GM21515 (cell line): ENCODE measurements at regions not wholly inside any gene's neighbourhood (a gene's known extent, or its start where the extent isn't known, plus 50 kb on each side); places are given as distances from the start of the nearest gene placed in this dataset.

Experiments used
- ATAC-seq: cut with Tn5 transposase; IDR thresholded peaks from one replicate; pipeline ENCODE4 v1.9.1; 2021; ENCODE audit not compliant: unreplicated experiment

DNA sequence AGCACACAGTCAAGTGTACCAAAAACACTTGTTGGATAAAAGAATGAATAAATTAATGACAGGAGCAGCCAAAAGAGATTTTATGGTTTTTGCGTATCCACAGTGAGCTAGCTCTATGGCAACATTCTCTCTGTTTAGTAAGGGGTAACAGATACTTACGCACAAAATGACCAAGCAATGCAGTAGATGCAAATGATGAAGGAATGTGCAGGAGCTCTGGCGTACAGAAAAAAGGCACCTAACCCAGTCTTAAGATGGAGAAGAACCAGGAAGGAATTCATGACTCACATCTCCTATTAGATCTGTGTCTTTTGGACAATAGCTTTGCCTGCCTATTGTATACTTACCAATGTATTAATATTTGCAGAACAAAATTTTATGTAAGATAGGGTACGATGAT is 191.9 kb upstream of the PREP start:
- no peak for ATAC-seq

DNA sequence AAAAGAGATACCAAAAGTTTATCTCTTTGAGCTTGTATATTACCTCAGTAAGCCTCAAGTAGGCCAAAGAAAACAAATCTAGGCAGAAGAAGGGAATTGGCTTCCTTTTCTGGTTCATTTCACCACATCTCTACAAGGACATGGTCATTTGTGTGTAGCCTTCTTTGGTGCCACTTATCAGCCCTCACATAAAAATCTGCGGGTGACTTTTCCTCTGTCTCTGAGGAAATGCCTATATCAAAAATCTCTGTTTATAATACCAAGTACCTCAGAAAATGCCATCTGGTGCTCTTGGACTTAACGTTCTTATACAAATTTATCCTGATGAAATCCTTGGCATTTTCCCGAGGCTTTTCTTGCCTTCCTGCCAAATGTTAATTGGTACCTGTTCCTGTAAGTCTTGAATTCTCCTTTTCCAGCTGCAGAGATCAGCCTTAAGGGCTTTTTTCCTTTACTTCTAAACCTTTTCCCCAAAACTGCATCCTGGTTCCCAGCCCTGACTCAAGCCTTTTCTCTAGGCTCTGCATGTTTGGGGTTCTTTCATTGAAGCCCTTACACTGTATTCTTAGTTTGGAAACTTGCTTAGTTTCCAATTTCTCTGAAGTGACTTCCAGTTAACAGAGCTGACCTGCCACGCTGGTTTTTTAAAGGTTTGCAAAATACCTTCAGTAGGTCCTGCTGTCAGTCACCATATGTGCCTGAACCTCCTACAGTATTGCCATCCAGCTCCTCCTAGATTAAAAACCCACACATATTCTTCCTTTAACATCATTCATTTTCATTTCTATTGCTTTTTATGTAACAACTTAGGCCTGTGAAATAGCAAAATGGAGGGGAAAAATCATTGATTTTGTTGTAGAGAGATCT is 191.2 kb upstream of the PREP start:
- ATAC-seq: no peak

DNA sequence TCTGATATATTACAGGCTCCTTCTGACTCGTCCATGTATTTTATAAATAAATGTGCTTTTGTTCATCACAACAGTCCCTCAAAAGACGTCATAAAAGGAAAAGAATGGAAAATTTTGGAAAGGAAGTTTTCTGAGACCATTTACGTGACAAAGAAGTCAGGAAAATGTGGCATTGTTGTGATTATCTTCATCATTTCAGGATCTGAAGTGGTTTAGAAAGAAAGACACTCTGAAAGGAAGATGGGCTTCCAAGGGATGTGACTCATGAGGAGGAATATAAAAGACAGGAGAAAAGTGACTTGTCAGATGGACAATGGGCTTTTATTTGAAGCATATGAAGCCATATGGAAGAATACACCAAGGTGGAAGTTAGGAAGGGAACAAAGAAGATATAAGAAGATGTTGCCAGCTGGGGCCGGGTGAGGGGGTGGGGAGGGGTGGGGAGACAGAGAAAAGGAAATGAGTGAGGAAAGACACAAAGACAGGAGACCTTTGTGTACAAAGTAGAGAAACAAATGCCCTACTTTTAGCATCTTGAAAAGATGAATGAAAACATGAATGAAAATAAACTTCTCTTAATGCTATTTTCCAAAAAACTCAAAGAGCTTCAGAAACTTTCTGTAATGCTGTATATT is 190.3 kb upstream of the PREP start:
- ATAC-seq: no peak

DNA sequence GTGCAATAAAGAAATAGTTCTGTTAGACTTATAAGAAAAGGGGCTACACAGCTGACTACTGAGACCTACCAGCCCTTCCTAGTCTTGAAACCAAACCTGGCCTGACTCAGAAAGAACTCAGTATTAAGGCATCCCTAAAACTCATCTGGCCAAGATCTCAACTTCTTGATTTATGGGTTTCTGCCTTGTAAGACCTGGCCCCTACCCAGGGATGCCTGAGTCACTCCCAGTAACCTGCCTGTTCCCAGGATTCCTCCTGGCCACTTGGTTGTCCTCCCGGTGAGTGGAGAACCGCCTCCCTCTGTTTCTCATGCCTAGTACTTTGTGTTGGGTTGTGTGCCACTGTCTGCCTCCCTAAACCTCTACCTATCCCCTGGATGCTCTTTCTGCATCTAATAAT is 189.4 kb upstream of the PREP start:
- no peak for ATAC-seq

DNA sequence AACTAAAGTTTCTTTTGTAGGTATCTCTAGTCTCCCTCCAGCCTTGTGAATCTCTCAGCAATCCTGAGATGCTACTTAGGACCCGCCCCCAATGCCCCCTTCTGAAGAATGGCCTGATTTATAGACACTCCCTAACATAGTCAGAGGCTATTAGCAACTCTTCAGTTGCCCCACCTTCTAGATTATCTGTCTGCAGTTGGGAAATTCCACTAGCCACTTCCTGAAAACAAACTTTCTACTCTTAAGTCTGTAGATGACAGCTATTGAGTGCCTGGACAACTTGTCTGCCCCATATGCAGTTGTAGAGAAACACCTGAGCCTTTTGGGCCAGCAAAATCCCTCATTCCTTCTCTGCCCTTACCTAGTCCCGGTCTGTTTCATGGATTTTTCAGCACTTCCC is 188.2 kb upstream of the PREP start:
- peak; percentile 90 for ATAC-seq

DNA sequence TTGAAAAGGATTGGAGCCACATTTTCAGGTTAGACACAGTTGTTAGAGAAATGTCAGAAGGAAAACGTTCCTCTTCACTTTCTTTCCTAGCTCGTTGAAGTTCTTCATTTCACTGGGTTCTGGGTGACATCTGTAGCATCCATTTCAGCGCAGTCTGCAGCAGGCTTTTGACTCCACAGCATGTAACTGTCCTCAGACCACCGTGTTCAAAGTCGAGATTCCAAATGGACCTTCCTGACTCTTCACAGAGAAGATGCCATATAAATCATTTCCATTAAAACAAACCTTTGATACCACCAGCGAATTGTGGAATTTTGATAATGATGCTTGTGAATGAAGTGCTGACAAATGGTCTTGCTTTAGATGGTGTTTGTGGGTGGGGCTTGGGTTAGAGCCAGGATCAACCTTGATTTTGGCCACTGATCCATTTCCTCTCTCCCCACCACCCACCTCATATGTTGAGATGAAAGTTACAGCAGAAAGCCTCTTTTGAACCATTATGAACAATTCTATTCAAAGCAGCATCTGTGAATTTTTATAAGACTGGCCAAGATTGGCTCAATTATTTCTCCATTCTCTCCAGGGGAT is 185.3 kb upstream of the PREP start:
- ATAC-seq: no peak

DNA sequence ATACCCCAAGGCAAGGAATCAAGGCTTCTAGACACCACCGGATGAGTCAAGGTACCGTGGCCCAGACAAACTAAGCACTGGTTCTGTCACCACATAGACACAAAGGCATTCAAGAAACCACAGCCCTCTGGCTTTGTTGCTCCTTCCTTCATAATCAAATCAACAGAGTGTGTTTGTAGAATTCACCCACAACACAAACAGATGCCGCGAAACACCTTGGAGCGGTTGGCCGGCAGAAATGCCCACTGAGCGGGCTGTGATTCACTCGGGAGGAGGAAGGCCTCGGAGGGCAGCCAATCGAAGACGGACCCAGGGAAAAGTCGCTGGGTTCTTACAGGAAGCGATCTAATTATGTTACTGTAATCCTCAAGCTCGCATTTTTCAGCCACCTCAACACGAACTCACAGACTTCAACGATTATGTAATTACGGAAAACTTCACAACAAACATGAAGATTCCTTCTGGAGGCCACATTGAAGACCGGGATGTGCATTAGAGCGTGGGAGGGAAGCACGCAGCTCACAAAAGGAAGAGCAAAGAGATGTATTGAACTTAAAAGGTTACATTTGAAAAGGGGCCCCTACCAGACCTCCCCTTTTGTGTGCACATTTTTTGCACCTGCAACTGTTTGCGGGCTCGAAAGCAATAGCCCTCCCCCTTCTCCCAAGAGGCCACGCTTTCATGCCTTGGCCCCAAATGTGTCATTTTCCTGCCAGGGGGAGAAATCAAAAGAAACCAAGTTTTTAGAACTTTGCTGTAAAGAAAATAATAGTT is 184.7 kb upstream of the PREP start:
- ATAC-seq: no peak

DNA sequence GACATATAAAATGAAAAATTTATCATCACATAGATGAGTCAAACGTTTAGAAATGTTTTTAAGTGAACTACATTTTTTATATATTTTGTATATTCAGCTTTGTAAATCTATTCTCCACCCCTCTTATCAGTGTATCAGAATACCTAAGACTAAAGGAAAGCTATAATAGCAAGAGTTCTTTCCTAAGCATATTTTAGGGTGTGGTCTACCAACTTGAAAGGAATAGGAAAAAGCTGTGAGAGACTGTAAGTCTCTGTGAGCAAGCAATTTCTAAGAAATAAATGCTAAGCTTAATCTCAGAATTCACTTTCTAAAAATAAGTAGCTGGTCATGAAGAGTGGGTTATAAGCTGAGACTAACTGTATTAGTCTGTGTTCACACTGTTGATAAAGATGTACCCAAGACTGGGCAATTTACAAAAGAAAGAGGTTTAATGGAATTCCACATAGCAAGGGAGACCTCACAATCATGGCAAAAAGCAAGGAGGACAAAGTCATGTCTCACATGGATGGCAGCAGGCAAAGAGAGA is 175.4 kb upstream of the PREP start:
- ATAC-seq: no peak

DNA sequence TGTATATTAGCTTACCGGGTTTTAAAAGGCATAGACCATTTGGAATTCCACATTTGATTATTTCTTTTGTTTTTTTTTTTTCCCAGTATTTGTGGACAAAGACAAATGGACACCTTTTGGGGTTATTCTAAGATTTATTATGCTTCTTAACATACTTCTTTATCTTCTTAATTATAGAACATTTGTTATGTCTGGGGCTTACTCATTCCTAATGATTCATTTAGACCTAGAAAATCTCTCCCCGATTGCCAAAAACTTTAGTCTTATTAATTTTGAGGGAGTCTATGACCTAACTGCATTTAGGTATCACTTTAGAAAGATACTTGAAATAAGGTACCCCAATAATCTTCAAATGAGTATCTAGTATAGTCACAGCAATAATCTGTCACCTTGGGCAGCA is 170.7 kb upstream of the PREP start:
- no peak for ATAC-seq

DNA sequence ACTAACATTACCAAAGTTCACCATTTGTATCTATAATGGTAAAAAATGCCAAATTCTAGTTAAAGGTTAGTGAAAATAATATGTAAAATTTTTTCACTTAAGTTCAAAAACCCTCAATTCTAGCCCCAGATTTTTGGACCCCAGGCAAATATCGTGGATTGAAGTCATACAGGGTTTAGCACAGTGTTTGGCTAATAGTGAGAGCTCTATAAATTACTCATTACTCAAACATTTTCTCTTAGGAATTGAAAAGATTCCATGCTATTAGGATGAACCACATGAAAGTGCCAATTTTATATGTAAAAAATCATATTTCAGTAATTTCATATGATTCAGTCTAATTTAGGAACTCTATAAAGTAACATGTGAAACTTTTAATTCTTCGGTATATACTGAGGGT is 170.3 kb upstream of the PREP start:
- ATAC-seq: no peak

DNA sequence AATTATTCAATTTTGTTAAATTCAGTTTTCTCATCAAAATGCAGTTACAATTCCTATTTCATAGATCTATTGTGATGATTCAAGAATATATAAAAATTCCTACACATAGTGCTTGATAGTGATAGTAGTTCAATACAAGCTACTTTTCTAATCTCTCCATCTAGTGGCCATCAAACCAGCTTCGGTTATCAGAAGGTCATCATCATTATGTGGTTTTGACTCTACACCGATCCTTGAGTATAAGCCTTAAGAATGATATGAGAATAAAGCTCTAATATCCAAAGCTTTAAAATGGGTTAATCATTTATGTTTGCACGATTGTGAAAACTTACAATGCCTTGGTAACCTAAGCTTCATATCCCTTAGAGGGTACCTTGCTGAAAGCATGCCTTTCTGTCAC is 167.5 kb upstream of the PREP start:
- no peak for ATAC-seq

DNA sequence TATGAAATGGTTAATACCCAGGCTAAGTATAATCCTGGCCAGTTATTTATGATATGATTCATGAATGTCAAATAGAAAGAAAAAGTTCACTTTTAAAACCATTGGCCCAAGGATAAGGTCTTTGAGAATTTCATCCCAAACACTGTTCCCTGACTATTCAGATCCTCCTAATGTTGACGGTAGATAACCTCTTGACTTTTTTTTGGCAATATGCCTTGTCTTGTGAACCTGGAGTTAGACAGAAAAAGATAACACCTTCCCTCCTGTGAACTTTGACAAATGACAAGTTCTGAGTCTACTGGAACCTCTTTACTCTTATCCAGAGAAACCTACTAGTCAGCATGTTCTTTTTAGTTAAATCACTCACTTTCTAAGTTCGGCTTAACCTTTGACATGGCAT is 166.8 kb upstream of the PREP start:
- no peak for ATAC-seq

DNA sequence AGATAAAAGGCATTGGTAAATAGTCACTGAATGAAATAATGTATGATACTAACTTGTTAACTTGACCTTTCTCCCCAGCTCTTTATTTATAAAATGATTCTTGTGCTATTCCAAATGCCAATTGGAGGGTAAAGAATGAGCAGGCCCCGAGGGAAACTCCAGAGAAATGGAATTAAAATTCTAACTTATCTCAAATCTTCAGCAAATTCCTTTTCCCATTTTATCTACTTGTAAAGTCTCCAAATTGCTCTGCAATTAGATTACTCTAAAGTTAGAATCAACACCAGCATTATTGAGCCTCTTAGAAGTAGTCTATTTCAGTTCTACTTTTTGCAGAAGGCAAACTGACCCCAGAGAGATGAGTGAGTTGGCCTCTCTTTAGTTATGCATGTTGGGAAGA is 165.9 kb upstream of the PREP start:
- no peak for ATAC-seq

DNA sequence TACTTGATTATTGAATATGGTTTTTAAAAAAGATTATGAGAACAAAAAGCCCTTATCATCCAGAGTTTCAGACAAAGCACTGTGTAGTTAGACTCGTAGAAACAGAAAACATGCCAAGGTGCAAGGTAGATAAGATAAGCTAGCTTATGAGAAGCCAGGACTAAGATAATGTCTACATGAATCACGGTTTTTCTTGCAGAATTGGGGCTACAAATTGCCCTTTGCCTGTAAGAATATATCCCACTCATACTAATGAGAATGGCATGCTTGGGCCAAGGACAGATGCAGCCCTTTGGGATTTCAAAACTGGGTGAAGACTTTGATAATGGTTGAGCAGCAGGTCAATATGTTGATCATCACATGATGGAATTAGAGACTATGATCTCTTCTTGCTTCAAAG is 165.3 kb upstream of the PREP start:
- no peak for ATAC-seq

DNA sequence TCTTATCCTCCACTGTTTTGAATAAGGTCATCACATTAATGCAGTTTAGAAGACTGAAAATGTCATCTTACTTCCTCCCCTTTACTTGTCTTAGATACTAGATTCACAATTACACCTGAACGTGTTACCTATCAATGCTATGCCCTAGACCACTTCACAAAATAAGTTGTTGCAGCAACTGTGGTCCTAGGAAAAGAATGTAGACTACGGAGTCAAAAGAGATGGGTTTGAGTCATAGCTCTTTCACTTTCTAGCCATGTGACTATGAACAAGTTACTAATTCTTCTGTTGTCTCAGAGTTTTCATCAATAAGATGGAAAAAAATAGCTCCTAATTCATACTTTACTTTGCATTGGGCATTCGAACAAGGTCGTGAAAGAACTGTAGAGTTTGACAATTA is 164.3 kb upstream of the PREP start:
- no peak for ATAC-seq

DNA sequence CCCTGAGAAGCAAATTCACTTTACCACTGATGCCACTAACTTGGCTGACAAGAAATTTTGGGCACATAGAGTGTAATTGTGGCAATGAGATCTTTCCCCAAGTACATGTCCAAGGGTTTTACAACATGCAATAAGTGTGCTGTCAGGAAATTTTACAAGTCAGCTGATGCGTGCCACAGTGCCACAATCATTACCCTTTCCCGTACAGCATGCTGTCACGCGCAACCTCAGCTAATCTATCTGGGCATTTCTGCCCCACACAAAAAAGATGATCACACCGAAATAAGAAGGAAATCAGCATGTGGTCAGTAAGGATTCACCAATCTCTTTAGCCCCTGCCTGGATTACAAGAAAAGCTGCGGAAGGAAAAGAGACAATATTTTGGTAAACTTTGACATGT is 163.6 kb upstream of the PREP start:
- no peak for ATAC-seq

DNA sequence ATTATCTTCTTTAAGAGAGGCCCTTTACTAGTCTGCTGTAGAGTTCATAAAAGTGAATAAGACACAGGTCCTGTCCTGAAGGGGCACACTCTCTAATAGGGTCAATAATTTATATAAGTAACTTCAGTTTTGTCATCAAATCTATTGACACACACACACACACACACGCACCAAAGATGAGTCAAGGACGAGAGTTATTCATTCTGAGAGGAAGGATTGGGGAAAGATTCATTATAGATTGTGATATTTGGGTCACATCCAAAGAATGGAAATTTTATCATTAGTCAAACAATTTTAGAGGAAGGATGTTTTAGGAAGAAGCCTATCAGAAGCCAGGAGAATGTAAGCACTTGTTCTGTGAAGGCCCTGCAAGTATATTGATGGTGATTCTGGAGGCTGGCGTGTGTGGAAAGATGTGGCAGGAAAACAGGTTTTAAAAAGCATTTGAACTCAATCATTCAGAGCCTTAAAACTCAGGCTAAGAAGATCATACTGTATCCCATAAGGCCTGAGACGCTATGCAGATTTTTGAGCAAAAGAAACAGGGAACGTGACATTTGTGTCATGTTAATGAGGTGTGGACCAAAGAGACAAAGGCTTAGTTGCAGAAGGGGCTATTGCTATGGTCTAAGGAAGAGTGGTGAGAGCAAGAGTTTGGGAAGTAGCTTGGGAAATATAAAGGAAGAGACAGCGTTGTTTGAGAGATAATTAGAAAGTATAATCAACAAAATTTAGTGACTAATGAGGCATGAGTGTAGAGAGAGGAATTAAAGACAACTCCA is 161.4 kb upstream of the PREP start:
- ATAC-seq: no peak

DNA sequence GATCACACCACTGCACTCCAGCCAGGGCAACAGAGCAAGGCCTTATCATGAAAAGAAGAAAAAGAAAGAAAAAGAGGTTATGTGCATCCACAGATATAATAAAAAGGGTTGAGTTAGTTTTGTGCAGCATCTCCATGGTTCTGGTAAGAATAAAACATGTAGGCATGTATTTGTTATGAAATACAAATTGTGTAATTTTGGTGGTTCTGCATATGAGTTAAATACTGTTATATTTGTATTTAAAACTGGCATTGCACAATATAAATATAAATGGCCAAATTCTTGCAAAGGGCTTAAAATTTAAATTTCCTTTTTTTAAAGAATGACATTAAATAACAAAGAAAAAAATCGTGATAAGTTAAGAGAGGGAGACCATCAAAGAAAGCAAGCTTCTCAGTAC is 159.1 kb upstream of the PREP start:
- no peak for ATAC-seq

DNA sequence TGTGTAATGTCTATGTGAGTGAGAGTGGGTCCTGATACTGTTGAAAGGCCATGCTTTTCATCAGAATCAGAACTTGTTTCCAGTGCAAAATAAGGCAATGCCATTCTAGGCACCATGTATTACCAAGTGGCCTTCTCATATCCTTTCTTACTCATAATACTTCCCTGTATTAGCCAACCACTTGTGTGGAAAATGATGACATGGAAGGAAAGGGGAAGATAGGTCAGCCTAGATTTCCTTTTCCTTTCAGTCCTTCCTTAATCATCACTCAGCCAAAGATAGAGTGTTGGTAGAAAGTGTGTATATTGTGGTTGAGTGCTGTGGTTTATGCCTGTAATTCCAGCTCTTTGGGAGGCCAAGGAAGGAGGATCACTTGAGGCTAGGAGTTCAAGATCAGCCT is 158.6 kb upstream of the PREP start:
- ATAC-seq: no peak

DNA sequence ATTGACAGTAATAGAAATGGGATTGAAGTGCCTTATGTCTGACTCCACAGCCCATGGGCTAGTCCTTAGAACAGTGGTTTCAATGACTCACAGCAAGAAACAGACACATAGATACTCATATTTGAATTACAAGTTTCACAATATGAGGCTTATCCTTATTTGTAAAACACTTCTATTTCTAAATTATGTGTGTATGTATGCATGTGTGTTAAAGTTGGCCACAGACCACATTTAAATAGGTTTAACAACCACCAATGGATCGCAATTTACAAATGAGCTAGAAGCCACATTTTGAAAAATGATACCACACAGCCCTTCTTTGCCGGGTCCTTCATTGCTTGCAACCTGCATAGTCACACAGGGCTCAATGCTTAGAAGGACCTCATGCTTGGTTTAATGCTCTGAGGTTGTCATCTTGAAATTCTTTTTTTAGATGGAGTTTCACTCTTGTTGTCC is 157.8 kb upstream of the PREP start:
- ATAC-seq: peak; percentile 83

DNA sequence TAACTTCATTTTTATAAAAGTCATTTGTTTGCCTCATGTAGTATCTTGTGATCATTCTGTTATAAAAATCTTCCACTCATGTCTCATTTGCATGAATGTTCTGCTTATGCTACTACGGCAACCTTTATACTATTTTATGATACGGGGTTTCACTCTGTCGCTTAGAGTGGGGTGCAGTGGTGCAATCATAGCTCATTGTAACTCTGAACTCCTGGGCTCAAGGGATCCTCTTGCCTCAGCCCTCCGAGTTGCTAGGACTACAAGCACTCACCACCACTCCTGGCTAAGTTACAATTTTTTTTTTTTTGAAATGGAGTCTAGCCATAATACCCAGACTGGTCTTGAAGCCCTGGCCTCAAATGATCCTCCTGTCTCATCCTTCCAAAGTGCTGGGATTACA is 154.4 kb upstream of the PREP start:
- no peak for ATAC-seq
